ENCODE measurements at regions not wholly inside any gene's neighbourhood (a gene's known extent, or its start where the extent isn't known, plus 50 kb on each side); places are given as distances from the start of the nearest gene placed in this dataset.

GRCh38 chr15:36363335-36363734 is 216.1 kb upstream of the CDIN1 start:
- no CpG with 5 or more reads among the region's 4 CpGs for WGBS, 2 experiments (ENCODE audit: extremely low coverage in 2 of 2, insufficient read length in 1 of 2)
- Histone ChIP-seq H2BK5ac (ENCODE audit: low read depth, low read length, poor library complexity, severe bottlenecking) (peak overlapping the region; percentile 93), H3K18ac (ENCODE audit: low read depth, low read length) (peak overlapping the region; percentile 59; the same call in 1 of the 2 replicates), H3K9ac (ENCODE audit: low read depth, low read length) (no peak overlapping the region), H4K20me1 (ENCODE audit: insufficient read depth, low read length) (no peaks in the 10 kb centered on the region), H4K5ac (ENCODE audit: low read depth, low read length) (peak overlapping the region; percentile 81; the same call in 1 of the 2 replicates), H2BK120ac (ENCODE audit: low read depth, low read length) (peak overlapping the region; percentile 97), H3K23ac (ENCODE audit: low read depth, low read length) (no peak overlapping the region), H3K9me1 (ENCODE audit: insufficient read depth, low read length) (peaks cover 11% of the 10 kb centered on the region), H3K27me3 (ENCODE audit: control insufficient read depth, insufficient read depth, low read length) (no peaks in the 10 kb centered on the region), H4K91ac (ENCODE audit: insufficient read depth, low read depth, low read length) (peak overlapping the region; percentile 73; the same call in 1 of the 2 replicates), H2BK15ac (ENCODE audit: low read depth, low read length) (peak overlapping the region; percentile 100), H3K4me2 (ENCODE audit: low read depth, low read length) (no peak overlapping the region), H2AK9ac (replicated peaks; ENCODE audit: low read depth, low read length, poor library complexity) (no peak overlapping the region), H3K27ac (ENCODE audit: insufficient read depth, low read length) (no peak overlapping the region), H3K4me3 (ENCODE audit: insufficient read depth, low read depth, low read length) (no peak overlapping the region), H2AK5ac (ENCODE audit: low read depth, low read length) (peak overlapping the region; percentile 71), H3K56ac (ENCODE audit: extremely low read depth, insufficient read depth, low read length) (no peak overlapping the region), H3K79me1 (ENCODE audit: low read depth in 1 of 2, low read length in 2 of 2) (no peaks in the 10 kb centered on the region; a peak in 1 of 4 replicates), H3K4ac (ENCODE audit: low read depth, low read length) (peak overlapping the region; percentile 97), H4K8ac (ENCODE audit: low read depth in 2 of 2, low read length in 2 of 2) (peak overlapping the region; percentile 82 to 95; a peak in 3 of 4 replicates), H3K14ac (replicated peaks; ENCODE audit: low read depth, low read length) (peak overlapping the region; percentile 91), H3K9me3 (ENCODE audit: control insufficient read depth, insufficient read depth, low read length) (no peaks in the 10 kb centered on the region), H3K36me3 (ENCODE audit: control insufficient read depth, insufficient read depth, low read length) (no peaks in the 10 kb centered on the region), H2BK20ac (ENCODE audit: low read depth, low read length) (peak overlapping the region; percentile 99), H2AFZ (replicated peaks; ENCODE audit: low read length, poor library complexity) (no peak overlapping the region), H3K4me1 (ENCODE audit: control insufficient read depth, insufficient read depth, low read length) (peaks cover 9% of the 10 kb centered on the region; the same call in 1 of the 2 replicates)
- POLR2A ChIA-PET (ENCODE audit: unreplicated experiment): no interaction called here
- in situ Hi-C loops (cut with MboI; ENCODE audit: low sequenced_read_pairs): no loop called here
- intact Hi-C loops (cut with micrococcal nuclease): no loop called here
- BruUV-seq (replicated peaks): no TSS peak
- TF ChIP-seq BHLHE40 (IDR thresholded peaks at IDR 0.05; ENCODE audit: low read depth, low read length) (no peak), NFE2L2 (IDR thresholded peaks at IDR 0.05; ENCODE audit: low read depth, low read length) (no peak), FOS (IDR thresholded peaks at IDR 0.05; ENCODE audit: low read depth, low read length) (no peak), SMC3 (IDR thresholded peaks at IDR 0.05; ENCODE audit: low read depth, low read length) (no peak), ELK1 (IDR thresholded peaks at IDR 0.05; ENCODE audit: borderline replicate concordance, low read depth, low read length) (no peak), MAFK (IDR thresholded peaks at IDR 0.05; ENCODE audit: low read depth, low read length) (no peak), CHD1 (IDR thresholded peaks at IDR 0.05; ENCODE audit: low read depth, low read length) (no peak), RCOR1 (IDR thresholded peaks at IDR 0.05; ENCODE audit: insufficient replicate concordance, low read length) (no peak), MAZ (IDR thresholded peaks at IDR 0.05; ENCODE audit: borderline replicate concordance, low read depth, low read length) (no peak), MXI1 (IDR thresholded peaks at IDR 0.05; ENCODE audit: borderline replicate concordance, low read depth, low read length) (no peak), CEBPB (IDR thresholded peaks at IDR 0.05; ENCODE audit: low read depth, low read length) (no peak), RFX5 (IDR thresholded peaks at IDR 0.05; ENCODE audit: low read depth, low read length) (no peak), RAD21 (IDR thresholded peaks at IDR 0.05; ENCODE audit: low read length) (no peak)
- TF ChIP-seq, protein P1, sequence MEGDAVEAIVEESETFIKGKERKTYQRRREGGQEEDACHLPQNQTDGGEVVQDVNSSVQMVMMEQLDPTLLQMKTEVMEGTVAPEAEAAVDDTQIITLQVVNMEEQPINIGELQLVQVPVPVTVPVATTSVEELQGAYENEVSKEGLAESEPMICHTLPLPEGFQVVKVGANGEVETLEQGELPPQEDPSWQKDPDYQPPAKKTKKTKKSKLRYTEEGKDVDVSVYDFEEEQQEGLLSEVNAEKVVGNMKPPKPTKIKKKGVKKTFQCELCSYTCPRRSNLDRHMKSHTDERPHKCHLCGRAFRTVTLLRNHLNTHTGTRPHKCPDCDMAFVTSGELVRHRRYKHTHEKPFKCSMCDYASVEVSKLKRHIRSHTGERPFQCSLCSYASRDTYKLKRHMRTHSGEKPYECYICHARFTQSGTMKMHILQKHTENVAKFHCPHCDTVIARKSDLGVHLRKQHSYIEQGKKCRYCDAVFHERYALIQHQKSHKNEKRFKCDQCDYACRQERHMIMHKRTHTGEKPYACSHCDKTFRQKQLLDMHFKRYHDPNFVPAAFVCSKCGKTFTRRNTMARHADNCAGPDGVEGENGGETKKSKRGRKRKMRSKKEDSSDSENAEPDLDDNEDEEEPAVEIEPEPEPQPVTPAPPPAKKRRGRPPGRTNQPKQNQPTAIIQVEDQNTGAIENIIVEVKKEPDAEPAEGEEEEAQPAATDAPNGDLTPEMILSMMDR (conservative IDR thresholded peaks at IDR 0.05; ENCODE audit: low read depth, low read length): no peak
- TF ChIP-seq, protein P2, sequence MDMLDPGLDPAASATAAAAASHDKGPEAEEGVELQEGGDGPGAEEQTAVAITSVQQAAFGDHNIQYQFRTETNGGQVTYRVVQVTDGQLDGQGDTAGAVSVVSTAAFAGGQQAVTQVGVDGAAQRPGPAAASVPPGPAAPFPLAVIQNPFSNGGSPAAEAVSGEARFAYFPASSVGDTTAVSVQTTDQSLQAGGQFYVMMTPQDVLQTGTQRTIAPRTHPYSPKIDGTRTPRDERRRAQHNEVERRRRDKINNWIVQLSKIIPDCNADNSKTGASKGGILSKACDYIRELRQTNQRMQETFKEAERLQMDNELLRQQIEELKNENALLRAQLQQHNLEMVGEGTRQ (IDR thresholded peaks at IDR 0.05; ENCODE audit: low read depth, low read length): no peak
- ATAC-seq (ENCODE audit: low read depth) (peak; percentile 27; the same call in 1 of the 2 replicates), DNase-seq (peak; percentile 40)
- CTCF ChIA-PET: interaction anchor here (0.7 kb wide), 1 partner anchor 505 kb away, joined by 3 read pairs; no protein-coding TSS in a partner anchor
- dilution Hi-C loops (cut with HindIII; ENCODE audit: low sequenced_read_pairs, unreplicated experiment): no loop called here

All from IMR-90 (cell line).